Sigmoid colon (tissue), 4 donors: ENCODE measurements at regions not wholly inside any gene's neighbourhood (a gene's known extent, or its start where the extent isn't known, plus 50 kb on each side); places are given as distances from the start of the nearest gene placed in this dataset.

ENCODE experiments used
- CTCF ChIP-seq, 4 experiments: fragments of 450-650 bp in 3 of 4; fragments of 200-600 bp in 1 of 4; IDR thresholded peaks; one replicate each; pipeline ENCODE4 v1.5.1; 2016 to 2019; ENCODE audit warnings: antibody characterized with exemption in 4 of 4, mild to moderate bottlenecking in 3 of 4, moderate library complexity in 2 of 4
- EP300 ChIP-seq, 4 donors: sonication (generic); formaldehyde crosslinking; IDR thresholded peaks; one replicate each; pipeline ENCODE4 v1.6.1; 2017; ENCODE audit warnings: antibody characterized with exemption in 4 of 4
- POLR2A ChIP-seq, 2 donors: fragments of 450-650 bp; IDR thresholded peaks; one replicate each; pipeline ENCODE4 v1.6.1; 2016; ENCODE audit warnings: antibody characterized with exemption in 2 of 2, mild to moderate bottlenecking in 2 of 2, moderate library complexity in 2 of 2
- POLR2AphosphoS5 ChIP-seq, 4 donors: sonication (generic); formaldehyde crosslinking; IDR thresholded peaks; one replicate each; pipeline ENCODE4 v1.6.1; 2017; ENCODE audit warnings: antibody characterized with exemption in 4 of 4

GRCh38 chr5:2135354-2135753 lies 252.6 kb upstream of the IRX4 start:
- TF ChIP-seq POLR2A (IDR thresholded peaks at IDR 0.05): no peak
- no peak for TF ChIP-seq CTCF (IDR thresholded peaks at IDR 0.05)
- no peak for TF ChIP-seq POLR2AphosphoS5 (IDR thresholded peaks at IDR 0.05)
- no peak for TF ChIP-seq EP300 (IDR thresholded peaks at IDR 0.05)
